ENCODE measurements at regions not wholly inside any gene's neighbourhood (a gene's known extent, or its start where the extent isn't known, plus 50 kb on each side); places are given as distances from the start of the nearest gene placed in this dataset.

DNA sequence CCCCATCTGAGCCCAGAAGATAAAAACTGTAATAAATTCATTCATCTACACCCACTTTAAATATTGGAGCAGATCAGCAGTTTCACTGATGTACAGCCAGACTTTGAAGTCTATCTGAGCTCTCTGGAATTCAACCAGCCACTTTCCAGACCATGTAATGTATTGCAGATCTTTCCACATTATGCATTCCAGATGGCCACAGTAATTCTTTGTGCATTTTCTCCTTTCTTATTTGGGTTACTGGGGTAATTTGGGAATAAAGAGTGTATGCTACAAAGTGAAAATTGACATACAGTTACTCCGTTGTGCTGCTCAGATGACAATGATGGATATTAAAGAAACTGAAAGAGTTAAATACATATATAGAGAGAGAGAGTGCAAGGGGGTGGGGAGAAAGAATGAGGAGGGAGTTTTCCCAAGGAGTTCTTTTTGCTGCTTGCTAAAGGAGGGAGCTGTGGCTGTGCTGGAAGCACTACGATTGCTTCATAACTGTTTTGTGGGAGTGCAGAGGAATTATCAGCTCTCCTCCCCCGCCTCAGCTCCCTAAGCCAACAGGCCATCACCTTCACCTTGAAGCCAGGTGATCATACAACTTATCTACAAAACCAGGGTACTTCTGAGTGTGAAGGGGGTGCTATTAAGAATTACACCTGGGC is 152.8 kb downstream of the GAS1 start:
- no peaks in the 10 kb centered on the region for H3K36me3 ChIP-seq
- H3K27me3 ChIP-seq, result no peaks in the 10 kb centered on the region
- no peak for TF ChIP-seq Cebpa-rat (IDR thresholded peaks at IDR 0.05)
- H3K4me2 ChIP-seq, result no peak overlapping the region
- no peak overlapping the region for H3K9ac ChIP-seq
- no peaks in the 10 kb centered on the region for H3K4me1 ChIP-seq
- no peaks in the 10 kb centered on the region for H3K9me3 ChIP-seq (replicated peaks in 1 of 11)
- no peaks in the 10 kb centered on the region for H4K20me1 ChIP-seq
- H3K4me3 ChIP-seq, result no peak overlapping the region
- no peak overlapping the region for H3K27ac ChIP-seq

DNA sequence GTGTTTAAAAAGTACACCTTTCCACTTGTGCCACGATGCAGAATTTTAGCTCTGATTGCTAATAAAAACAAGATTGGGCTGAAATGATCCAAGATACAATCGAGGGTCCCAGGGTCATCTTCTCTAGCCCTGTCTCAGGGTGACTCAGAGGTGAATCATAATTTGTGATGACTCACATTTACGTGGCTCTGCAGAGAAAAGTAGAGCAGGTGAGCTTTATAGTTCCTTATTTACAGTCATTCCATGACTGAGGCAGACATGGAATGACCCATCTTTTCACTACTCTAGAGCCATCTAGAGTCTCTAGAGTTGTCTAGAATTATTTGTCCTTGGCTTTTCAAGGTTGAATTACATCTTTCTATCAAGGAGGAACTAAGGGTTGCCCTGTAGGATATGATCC is 155.2 kb downstream of the GAS1 start:
- Histone ChIP-seq H3K27me3 (no peaks in the 10 kb centered on the region), H4K20me1 (no peaks in the 10 kb centered on the region), H3K9ac (no peak overlapping the region), H3K27ac (no peak overlapping the region), H3K4me2 (no peak overlapping the region), H3K4me1 (no peaks in the 10 kb centered on the region), H3K4me3 (no peak overlapping the region), H3K9me3 (replicated peaks in 1 of 11) (no peaks in the 10 kb centered on the region), H3K36me3 (no peaks in the 10 kb centered on the region)
- TF ChIP-seq Cebpa-rat (IDR thresholded peaks at IDR 0.05), result no peak

DNA sequence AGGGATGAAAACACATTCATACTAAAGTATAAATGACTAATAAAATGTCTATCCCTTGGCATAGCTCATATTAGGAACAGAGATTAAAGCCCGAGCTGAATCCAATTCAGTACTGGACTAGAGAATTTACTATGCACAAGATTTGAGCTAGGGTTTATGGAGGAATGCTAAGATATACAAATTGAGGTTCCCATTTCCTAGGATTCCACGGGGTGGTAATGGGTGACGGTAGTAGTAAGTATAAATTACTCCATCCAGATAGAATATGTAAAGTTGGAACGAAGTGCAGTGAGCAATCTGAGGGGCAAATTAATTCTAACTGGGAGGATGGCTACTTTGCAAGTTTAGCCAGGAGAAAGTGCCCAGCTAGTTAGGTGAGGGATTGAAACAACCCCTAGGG is 156.5 kb downstream of the GAS1 start:
- no peak overlapping the region for H3K4me3 ChIP-seq
- no peak for TF ChIP-seq Cebpa-rat (IDR thresholded peaks at IDR 0.05)
- no peaks in the 10 kb centered on the region for H3K4me1 ChIP-seq

DNA sequence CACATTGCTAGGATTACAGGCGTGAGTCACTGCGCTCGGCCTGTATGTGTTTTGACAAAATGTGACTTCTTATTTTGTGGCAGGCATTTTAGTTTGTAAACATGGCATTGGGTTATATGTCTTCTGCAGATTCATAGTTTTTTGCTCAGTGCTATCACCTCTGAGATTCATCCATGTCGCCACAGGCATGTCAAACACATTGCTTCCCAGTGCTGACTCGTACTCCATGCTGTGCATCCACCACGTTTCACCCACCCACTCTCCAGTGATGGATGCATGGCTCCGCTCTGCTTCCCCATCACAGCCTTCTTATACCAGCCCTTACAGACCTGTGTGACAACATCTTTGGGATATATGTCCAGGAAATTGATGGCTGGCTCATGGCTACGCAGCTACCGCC is 158.8 kb downstream of the GAS1 start:
- H3K9ac ChIP-seq, result no peak overlapping the region
- H4K20me1 ChIP-seq, result no peaks in the 10 kb centered on the region
- no peak overlapping the region for H3K4me2 ChIP-seq
- TF ChIP-seq Cebpa-rat (IDR thresholded peaks at IDR 0.05), result no peak
- H3K36me3 ChIP-seq, result no peaks in the 10 kb centered on the region
- 0 out of 22 replicates have a peak, but pooled peaks cover 0 to 3% (median 0%) of the 10 kb centered on the region in 11 experiments for H3K9me3 ChIP-seq (replicated peaks in 1 of 11)
- no peaks in the 10 kb centered on the region for H3K27me3 ChIP-seq
- no peak overlapping the region for H3K4me3 ChIP-seq
- H3K27ac ChIP-seq, result no peak overlapping the region
- peaks cover 0 to 18% (median 0%) of the 10 kb centered on the region in 10 experiments; a peak in 6 of 20 replicates for H3K4me1 ChIP-seq

More for the DNA sequence above, 156.5 kb downstream of the GAS1 start:
- Histone ChIP-seq H3K27me3 (no peaks in the 10 kb centered on the region), H3K36me3 (no peaks in the 10 kb centered on the region), H3K4me2 (no peak overlapping the region), H3K9me3 (replicated peaks in 1 of 11) (no peaks in the 10 kb centered on the region), H3K27ac (no peak overlapping the region), H4K20me1 (no peaks in the 10 kb centered on the region), H3K9ac (no peak overlapping the region)

DNA sequence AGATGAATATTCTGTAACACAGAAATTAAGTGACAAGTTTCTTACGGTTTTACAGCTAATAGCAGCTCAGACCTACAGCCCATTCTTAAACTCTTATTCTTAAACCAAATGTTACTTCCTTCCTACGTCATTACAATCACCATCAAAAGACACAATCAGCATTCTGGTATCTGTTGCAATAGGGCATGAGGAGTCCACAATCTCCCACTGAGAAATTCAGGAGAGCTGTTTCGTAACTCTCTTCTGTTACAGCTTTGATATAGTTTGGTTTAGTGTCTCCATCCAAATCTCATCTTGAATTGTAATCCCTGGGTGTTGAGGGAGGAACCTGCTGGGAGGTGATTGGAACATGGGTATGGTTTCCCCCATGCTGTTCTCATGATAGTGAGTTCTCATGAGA is 163.4 kb downstream of the GAS1 start:
- H3K27ac ChIP-seq, result peak overlapping the region in 2 of 11 experiments; percentile 24 to 34; a peak in 4 of 22 replicates
- H3K4me1 ChIP-seq, result peaks cover 0 to 30% (median 0%) of the 10 kb centered on the region in 10 experiments; a peak in 7 of 20 replicates
- H3K4me3 ChIP-seq, result no peak overlapping the region
- H3K27me3 ChIP-seq, result no peaks in the 10 kb centered on the region
- no peaks in the 10 kb centered on the region for H3K36me3 ChIP-seq
- H3K9ac ChIP-seq, result no peak overlapping the region
- H4K20me1 ChIP-seq, result no peaks in the 10 kb centered on the region
- H3K4me2 ChIP-seq, result peak overlapping the region in 4 of 11 experiments; percentile 10 to 76 (median 55); a peak in 6 of 22 replicates
- 0 out of 22 replicates have a peak, but pooled peaks cover 0 to 3% (median 0%) of the 10 kb centered on the region in 11 experiments for H3K9me3 ChIP-seq (replicated peaks in 1 of 11)
- TF ChIP-seq Cebpa-rat (IDR thresholded peaks at IDR 0.05), result peak in 1 of 11 experiments; percentile 44; a peak in 1 of 22 replicates

DNA sequence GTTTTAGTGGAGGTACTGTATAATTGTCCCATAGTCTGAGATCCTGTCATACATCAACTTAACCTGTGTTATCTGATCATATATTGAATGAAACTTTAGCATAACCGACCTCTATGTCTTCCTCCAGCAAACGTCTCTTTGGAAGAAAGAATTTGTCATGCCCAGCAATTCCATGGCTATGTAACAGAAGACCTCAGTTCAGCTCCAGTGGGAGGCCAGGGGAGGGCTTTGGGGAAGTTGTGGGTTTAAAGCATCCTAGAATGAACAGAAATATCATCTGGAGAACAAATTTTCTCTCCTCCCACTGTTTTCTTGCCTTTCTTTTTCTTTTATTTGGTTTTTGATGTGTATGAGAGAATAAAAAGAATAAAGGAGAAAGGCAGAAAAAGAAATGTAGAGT is 164.5 kb downstream of the GAS1 start:
- H3K4me3 ChIP-seq, result no peak overlapping the region
- peaks cover 0 to 30% (median 0%) of the 10 kb centered on the region in 10 experiments; a peak in 7 of 20 replicates for H3K4me1 ChIP-seq
- no peak overlapping the region for H3K27ac ChIP-seq
- H3K36me3 ChIP-seq, result no peaks in the 10 kb centered on the region
- H3K9me3 ChIP-seq (replicated peaks in 1 of 11), result 0 out of 22 replicates have a peak, but pooled peaks cover 0 to 3% (median 0%) of the 10 kb centered on the region in 11 experiments
- no peak for TF ChIP-seq Cebpa-rat (IDR thresholded peaks at IDR 0.05)
- H4K20me1 ChIP-seq, result no peaks in the 10 kb centered on the region
- H3K4me2 ChIP-seq, result peak overlapping the region in 3 of 11 experiments; percentile 48 to 67 (median 57); a peak in 6 of 22 replicates
- no peak overlapping the region for H3K9ac ChIP-seq
- H3K27me3 ChIP-seq, result no peaks in the 10 kb centered on the region

DNA sequence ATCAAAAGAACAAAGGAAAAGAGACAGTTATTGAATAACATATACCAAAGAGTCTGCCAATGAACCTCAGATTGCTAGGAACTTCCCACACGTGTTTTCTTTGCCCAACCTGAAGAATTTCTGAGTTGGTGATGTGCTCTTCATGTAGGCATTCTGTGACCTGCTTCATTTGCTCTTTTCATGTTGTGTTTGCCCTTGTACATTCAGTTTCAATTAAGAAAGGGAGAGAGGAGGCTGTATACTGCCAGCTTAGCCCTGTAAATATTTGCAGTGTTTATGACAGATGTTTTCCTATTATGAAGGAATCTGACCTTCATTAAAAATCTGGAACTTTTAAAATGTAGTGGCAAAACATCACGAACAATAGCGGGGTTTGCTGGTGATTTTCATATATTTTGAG is 168.5 kb downstream of the GAS1 start:
- Histone ChIP-seq H3K27me3 (no peaks in the 10 kb centered on the region), H3K27ac (no peak overlapping the region), H3K36me3 (no peaks in the 10 kb centered on the region), H3K4me2 (no peak overlapping the region), H4K20me1 (no peaks in the 10 kb centered on the region), H3K9ac (no peak overlapping the region), H3K4me1 (peaks cover 0 to 15% (median 0%) of the 10 kb centered on the region in 10 experiments; a peak in 7 of 20 replicates), H3K4me3 (no peak overlapping the region), H3K9me3 (replicated peaks in 1 of 11) (no peaks in the 10 kb centered on the region)
- TF ChIP-seq Cebpa-rat (IDR thresholded peaks at IDR 0.05), result no peak

DNA sequence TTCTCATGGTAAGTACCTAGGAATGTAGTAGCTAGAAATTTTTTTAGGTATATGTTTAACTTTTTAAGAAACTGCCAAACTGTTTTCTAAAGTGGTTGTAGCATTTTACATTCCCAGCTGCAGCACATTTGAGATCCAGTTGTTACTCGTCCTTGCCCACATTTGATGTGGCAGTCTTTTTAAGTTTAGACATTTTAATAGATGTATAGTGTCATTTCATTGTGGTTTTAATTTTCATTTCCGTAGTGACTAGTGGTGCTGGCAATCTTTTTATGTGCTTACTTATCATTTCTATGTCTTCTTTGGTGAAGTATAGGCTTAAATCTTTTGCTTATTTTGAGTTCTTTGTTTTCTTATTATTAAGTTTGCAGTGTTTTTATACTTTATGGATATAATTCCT is 171.6 kb downstream of the GAS1 start:
- no peak for TF ChIP-seq Cebpa-rat (IDR thresholded peaks at IDR 0.05)
- no peaks in the 10 kb centered on the region for H3K36me3 ChIP-seq
- no peak overlapping the region for H3K9ac ChIP-seq
- H4K20me1 ChIP-seq, result no peaks in the 10 kb centered on the region
- no peaks in the 10 kb centered on the region for H3K4me1 ChIP-seq
- H3K4me3 ChIP-seq, result no peak overlapping the region
- H3K27me3 ChIP-seq, result no peaks in the 10 kb centered on the region
- no peak overlapping the region for H3K27ac ChIP-seq
- no peak overlapping the region for H3K4me2 ChIP-seq
- H3K9me3 ChIP-seq (replicated peaks in 1 of 11), result no peaks in the 10 kb centered on the region

DNA sequence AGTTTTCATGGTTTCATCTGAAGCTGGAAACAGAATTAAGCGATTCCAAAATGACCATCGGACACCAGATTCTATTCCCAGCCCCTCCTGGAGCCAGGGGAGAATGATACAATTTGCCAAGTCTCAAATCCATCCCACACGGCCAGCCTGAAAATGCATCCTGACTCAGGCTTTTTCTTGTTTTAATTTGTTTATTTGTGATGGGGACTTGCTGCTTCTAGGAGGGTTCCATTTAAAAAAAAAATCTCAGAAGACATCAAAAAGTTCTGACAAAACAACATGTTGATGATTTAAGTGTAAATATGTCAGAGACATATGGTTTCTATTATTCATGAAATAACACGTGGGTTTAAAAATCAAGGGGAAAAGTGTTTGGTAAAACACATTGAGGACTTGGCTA is 173.2 kb downstream of the GAS1 start:
- Histone ChIP-seq H3K4me2 (no peak overlapping the region), H3K4me1 (no peaks in the 10 kb centered on the region), H4K20me1 (no peaks in the 10 kb centered on the region), H3K9ac (no peak overlapping the region), H3K27me3 (no peaks in the 10 kb centered on the region), H3K27ac (no peak overlapping the region), H3K9me3 (replicated peaks in 1 of 11) (no peaks in the 10 kb centered on the region), H3K36me3 (no peaks in the 10 kb centered on the region), H3K4me3 (no peak overlapping the region)
- no peak for TF ChIP-seq Cebpa-rat (IDR thresholded peaks at IDR 0.05)

DNA sequence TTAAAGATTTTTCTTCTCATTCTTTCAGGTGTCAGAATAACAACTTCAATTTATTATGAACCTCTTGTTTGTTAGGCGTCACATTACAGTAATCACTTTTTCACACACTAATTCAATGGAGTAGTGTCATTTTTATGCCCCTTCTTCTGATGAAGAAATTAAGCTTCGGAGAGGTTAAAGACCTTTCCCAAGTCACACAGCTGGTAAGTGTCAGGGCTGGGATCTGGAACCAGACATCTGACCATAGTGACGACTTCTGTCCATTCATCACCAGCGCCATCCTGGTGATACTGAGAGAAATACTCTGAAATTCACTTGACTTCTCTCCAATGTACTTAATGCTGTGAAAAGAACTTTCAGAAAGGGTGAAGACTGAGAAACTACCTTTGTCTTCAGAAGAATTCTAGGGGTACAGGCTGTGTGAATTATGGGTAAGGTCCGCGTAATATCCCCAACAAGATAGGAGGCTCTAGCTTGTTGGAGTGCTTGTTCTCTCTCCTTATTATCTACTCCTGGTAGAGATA is 173.8 kb downstream of the GAS1 start:
- no peak overlapping the region for H3K4me3 ChIP-seq
- peaks cover 0 to 3% (median 0%) of the 10 kb centered on the region in 11 experiments; a peak in 1 of 22 replicates for H3K9me3 ChIP-seq (replicated peaks in 1 of 11)
- no peaks in the 10 kb centered on the region for H3K36me3 ChIP-seq
- TF ChIP-seq Cebpa-rat (IDR thresholded peaks at IDR 0.05), result no peak
- H4K20me1 ChIP-seq, result no peaks in the 10 kb centered on the region
- H3K27ac ChIP-seq, result no peak overlapping the region
- H3K9ac ChIP-seq, result no peak overlapping the region
- H3K27me3 ChIP-seq, result no peaks in the 10 kb centered on the region
- no peaks in the 10 kb centered on the region for H3K4me1 ChIP-seq
- H3K4me2 ChIP-seq, result no peak overlapping the region

Data from BLaER1 treated with 17β-estradiol and CSF1 and Interleukin-3, amounts not matched to agents 10 nM and 100 nM (cell line).